ENCODE measurements at regions not wholly inside any gene's neighbourhood (a gene's known extent, or its start where the extent isn't known, plus 50 kb on each side); places are given as distances from the start of the nearest gene placed in this dataset.

- TF ChIP-seq CTCF (IDR thresholded peaks at IDR 0.05) (no peak), POLR2A (IDR thresholded peaks at IDR 0.05) (no peak), POLR2AphosphoS5 (IDR thresholded peaks at IDR 0.05; ENCODE audit: insufficient read depth in 1 of 2, low read depth in 1 of 2) (no peak)
Observed at GRCh38 chrX:40895246-40895645, 159.9 kb upstream of the MED14 start.
